ENCODE measurements at regions not wholly inside any gene's neighbourhood (a gene's known extent, or its start where the extent isn't known, plus 50 kb on each side); places are given as distances from the start of the nearest gene placed in this dataset.

DNA sequence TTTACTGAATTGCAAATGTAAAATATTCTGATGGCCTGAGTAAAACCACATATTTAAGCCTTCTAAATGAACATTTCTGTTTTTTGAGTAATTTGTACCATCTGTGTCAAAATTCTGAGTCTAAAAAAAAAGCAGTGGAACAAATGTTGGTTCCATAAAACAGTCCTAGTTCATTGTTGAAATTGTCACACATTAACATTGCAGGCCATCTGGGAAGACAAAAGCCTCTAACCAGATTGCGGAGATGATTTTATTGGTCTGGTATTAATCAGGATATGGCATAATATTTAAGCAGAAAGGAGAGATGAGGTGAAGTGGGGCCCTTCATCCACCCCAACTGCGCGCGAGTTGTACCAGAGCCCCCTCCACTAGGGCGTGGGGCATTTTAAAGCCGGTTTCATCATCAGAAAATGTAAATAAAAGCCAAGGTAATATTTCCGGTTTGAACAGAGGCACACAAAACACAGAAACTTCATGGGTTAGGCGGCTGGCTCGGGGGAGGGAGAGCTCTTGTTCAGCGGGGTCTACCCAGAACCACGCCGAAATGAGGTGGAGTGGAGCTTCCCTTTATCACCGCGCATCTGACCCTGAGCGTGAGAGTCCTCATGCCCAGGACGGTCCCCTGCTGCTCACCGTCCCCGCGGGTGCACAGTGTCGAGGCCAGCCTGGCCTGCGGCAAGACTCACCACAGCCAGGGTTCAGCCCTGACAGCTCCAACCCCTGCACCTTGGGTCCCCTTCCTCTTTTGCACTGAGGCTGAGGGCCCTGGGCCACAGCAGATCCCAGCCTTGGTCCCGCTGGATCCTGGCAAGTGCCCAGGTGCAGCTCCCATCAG lies 169.2 kb downstream of the URI1 start:
- H3K27ac ChIP-seq (ENCODE audit: extremely low read depth, low read depth, low read length), result no peak overlapping the region
- no peak for DNase-seq (ENCODE audit: extremely low read depth in 1 of 4, low spot score in 3 of 4)
- H3K9ac ChIP-seq (ENCODE audit: insufficient read depth in 1 of 2, low read depth in 2 of 2, low read length in 2 of 2), result no peak overlapping the region
- no peak for FAIRE-seq
- H4K20me1 ChIP-seq (replicated peaks; ENCODE audit: control insufficient read depth, insufficient read depth, low read length), result peaks cover 4% of the 10 kb centered on the region; the same call in 1 of the 2 replicates
- WGBS (ENCODE audit: insufficient coverage, low coverage, missing lambda C conversion rate), result 4% methylated on average over 17 of the region's 22 CpGs
- no peak for ATAC-seq
- no peaks in the 10 kb centered on the region for H3K9me1 ChIP-seq (ENCODE audit: control insufficient read depth, insufficient read depth, low read length)
- H3K27me3 ChIP-seq (ENCODE audit: control insufficient read depth in 2 of 2, insufficient read depth in 2 of 2, low read length in 2 of 2), result peaks cover 23 to 54% of the 10 kb centered on the region in 2 experiments; a peak in 4 of 5 replicates
- POLR2A ChIA-PET, result no interaction called here
- H3K36me3 ChIP-seq (ENCODE audit: control insufficient read depth, insufficient read depth, low read length), result no peaks in the 10 kb centered on the region
- no peaks in the 10 kb centered on the region for H3K4me1 ChIP-seq (replicated peaks in 1 of 2; ENCODE audit: control insufficient read depth in 2 of 2, insufficient read depth in 2 of 2, low read length in 2 of 2)
- H3K4me2 ChIP-seq (ENCODE audit: insufficient read depth, low read length), result no peak overlapping the region
- H3K4me3 ChIP-seq, result no peak overlapping the region
- no peak overlapping the region for H2AFZ ChIP-seq (ENCODE audit: low read depth, low read length)
- H3K79me2 ChIP-seq (ENCODE audit: control insufficient read depth, insufficient read depth, low read length), result no peaks in the 10 kb centered on the region
- CTCF ChIA-PET (ENCODE audit: low intra/inter-chr PET ratio), result no interaction called here
- in situ Hi-C loops (cut with MboI), result no loop called here
- no TSS peak for BruUV-seq (replicated peaks)
- no peaks in the 10 kb centered on the region for H3K9me3 ChIP-seq (replicated peaks; ENCODE audit: control insufficient read depth, insufficient read depth, low read depth, low read length)
- intact Hi-C loops (cut with micrococcal nuclease), result no loop called here
- TF ChIP-seq BACH1 (tag; IDR thresholded peaks at IDR 0.05) (no peak), ZNF75A (CRISPR knock-in tag; IDR thresholded peaks at IDR 0.05) (no peak), ZNF121 (CRISPR knock-in tag; conservative IDR thresholded peaks at IDR 0.05) (no peak), CREB3L1 (IDR thresholded peaks at IDR 0.05; ENCODE audit: borderline replicate concordance, low read depth) (no peak), AFF4 (CRISPR knock-in tag; IDR thresholded peaks at IDR 0.05) (no peak), HES1 (IDR thresholded peaks at IDR 0.05; ENCODE audit: low read depth) (no peak), ZNF263 (CRISPR knock-in tag; IDR thresholded peaks at IDR 0.05; ENCODE audit: borderline replicate concordance) (no peak), YBX1 (IDR thresholded peaks at IDR 0.05) (no peak), DACH1 (IDR thresholded peaks at IDR 0.05; ENCODE audit: partially characterized antibody) (no peak), KHSRP (IDR thresholded peaks at IDR 0.05) (no peak), SMC3 (conservative IDR thresholded peaks at IDR 0.05; ENCODE audit: insufficient read depth, low read depth, low read length) (no peak), U2AF2 (optimal IDR thresholded peaks at IDR 0.05; ENCODE audit: low read depth, low read length) (no peak), DNMT1 (IDR thresholded peaks at IDR 0.05) (no peak), ZNF696 (CRISPR knock-in tag; conservative IDR thresholded peaks at IDR 0.05) (no peak)
- TF ChIP-seq, protein P1, sequence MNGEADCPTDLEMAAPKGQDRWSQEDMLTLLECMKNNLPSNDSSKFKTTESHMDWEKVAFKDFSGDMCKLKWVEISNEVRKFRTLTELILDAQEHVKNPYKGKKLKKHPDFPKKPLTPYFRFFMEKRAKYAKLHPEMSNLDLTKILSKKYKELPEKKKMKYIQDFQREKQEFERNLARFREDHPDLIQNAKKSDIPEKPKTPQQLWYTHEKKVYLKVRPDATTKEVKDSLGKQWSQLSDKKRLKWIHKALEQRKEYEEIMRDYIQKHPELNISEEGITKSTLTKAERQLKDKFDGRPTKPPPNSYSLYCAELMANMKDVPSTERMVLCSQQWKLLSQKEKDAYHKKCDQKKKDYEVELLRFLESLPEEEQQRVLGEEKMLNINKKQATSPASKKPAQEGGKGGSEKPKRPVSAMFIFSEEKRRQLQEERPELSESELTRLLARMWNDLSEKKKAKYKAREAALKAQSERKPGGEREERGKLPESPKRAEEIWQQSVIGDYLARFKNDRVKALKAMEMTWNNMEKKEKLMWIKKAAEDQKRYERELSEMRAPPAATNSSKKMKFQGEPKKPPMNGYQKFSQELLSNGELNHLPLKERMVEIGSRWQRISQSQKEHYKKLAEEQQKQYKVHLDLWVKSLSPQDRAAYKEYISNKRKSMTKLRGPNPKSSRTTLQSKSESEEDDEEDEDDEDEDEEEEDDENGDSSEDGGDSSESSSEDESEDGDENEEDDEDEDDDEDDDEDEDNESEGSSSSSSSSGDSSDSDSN (IDR thresholded peaks at IDR 0.05; ENCODE audit: borderline replicate concordance in 1 of 2, low read depth in 2 of 2, low read length in 2 of 2), result no peak

Data from K562 (cell line).